ENCODE measurements at regions not wholly inside any gene's neighbourhood (a gene's known extent, or its start where the extent isn't known, plus 50 kb on each side); places are given as distances from the start of the nearest gene placed in this dataset.

DNA sequence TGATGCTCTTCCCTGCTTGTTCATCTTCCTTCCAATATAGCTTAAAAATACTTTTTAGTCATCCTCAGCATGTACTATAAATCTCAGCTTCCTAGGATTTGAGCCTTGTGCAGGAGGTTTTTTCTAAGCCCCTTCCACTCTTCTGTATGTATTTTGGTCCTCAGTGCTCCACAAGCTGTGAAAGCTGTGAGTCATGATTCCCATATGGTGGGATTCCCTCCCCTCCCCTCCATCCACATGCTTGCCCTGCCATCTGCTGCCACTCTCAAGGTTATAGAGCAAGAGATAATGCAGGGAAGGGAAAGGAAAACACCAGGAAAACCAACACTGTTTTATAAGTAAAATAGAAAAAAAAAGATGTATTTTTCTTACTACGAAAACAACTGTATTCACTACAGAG lies 58.5 kb upstream of the AP1S2 start:
- DNase-seq (no peak), ATAC-seq (no peak)
- TF ChIP-seq POLR2A (IDR thresholded peaks at IDR 0.05) = no peak
- TF ChIP-seq, protein P1, sequence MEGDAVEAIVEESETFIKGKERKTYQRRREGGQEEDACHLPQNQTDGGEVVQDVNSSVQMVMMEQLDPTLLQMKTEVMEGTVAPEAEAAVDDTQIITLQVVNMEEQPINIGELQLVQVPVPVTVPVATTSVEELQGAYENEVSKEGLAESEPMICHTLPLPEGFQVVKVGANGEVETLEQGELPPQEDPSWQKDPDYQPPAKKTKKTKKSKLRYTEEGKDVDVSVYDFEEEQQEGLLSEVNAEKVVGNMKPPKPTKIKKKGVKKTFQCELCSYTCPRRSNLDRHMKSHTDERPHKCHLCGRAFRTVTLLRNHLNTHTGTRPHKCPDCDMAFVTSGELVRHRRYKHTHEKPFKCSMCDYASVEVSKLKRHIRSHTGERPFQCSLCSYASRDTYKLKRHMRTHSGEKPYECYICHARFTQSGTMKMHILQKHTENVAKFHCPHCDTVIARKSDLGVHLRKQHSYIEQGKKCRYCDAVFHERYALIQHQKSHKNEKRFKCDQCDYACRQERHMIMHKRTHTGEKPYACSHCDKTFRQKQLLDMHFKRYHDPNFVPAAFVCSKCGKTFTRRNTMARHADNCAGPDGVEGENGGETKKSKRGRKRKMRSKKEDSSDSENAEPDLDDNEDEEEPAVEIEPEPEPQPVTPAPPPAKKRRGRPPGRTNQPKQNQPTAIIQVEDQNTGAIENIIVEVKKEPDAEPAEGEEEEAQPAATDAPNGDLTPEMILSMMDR (IDR thresholded peaks at IDR 0.05 in 4 of 5, conservative IDR thresholded peaks at IDR 0.05 in 1 of 5) = no peak
- intact Hi-C loops (cut with DNase I; ENCODE audit: low total_unique reads) = no loop called here
- Histone ChIP-seq H3K27me3 (no peaks in the 10 kb centered on the region), H3K36me3 (no peaks in the 10 kb centered on the region), H3K4me3 (no peak overlapping the region), H3K27ac (no peak overlapping the region), H3K4me1 (no peaks in the 10 kb centered on the region), H3K9me3 (no peaks in the 10 kb centered on the region)
- in situ Hi-C loops (cut with MboI; ENCODE audit: low sequenced_read_pairs in 4 of 4) = loop anchor here in 1 of 4 donors (25.0 kb wide), 1 partner anchor 101 kb away; no protein-coding TSS in a partner anchor

DNA sequence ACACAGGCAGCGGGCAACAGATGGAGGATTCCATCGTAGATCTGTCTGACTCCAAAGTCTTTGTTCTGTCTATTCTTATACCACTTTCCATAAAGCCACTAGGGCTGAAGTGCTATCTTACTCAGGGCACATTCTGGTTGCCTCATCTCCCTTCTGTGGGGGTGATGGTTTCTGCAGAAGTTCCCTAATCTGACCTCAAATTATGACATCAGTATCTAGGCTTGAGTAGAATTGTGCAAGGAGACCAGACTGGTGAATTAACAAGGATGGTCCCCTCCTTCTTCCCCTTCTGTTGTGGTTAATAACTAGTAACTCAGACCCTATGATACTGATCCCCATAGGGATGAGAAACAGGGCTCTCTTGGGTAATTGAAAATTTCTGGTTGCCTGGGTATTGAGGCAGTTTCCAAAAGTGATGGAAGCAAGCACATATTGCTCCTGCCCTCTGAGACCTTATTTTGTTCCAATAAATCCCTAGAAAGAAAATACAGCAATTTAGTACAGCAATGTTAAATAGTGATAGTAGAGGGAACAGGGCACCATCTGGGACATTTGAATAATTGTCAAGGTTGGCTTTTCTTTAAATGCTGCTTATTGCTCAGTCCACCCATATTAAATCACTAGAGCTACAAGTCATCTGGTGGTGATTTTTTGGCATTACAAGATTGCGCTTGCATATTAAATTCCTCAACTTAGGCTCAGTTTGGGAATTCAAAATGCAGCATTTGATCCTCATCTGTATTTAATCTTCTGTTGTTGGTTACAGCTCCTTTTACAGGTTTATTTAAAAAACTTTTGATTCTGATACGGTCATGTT lies 57.3 kb upstream of the AP1S2 start:
- in situ Hi-C loops (cut with MboI; ENCODE audit: low sequenced_read_pairs in 4 of 4) = loop anchor here in 1 of 4 donors (25.0 kb wide), 1 partner anchor 100 kb away; no protein-coding TSS in a partner anchor
- TF ChIP-seq POLR2A (IDR thresholded peaks at IDR 0.05) = no peak
- no peak overlapping the region for H3K4me3 ChIP-seq
- intact Hi-C loops (cut with DNase I; ENCODE audit: low total_unique reads) = no loop called here
- no peak overlapping the region for H3K27ac ChIP-seq
- no peaks in the 10 kb centered on the region for H3K9me3 ChIP-seq
- H3K4me1 ChIP-seq = no peaks in the 10 kb centered on the region
- no peaks in the 10 kb centered on the region for H3K27me3 ChIP-seq
- no peak for ATAC-seq
- no peak for DNase-seq
- no peaks in the 10 kb centered on the region for H3K36me3 ChIP-seq

DNA sequence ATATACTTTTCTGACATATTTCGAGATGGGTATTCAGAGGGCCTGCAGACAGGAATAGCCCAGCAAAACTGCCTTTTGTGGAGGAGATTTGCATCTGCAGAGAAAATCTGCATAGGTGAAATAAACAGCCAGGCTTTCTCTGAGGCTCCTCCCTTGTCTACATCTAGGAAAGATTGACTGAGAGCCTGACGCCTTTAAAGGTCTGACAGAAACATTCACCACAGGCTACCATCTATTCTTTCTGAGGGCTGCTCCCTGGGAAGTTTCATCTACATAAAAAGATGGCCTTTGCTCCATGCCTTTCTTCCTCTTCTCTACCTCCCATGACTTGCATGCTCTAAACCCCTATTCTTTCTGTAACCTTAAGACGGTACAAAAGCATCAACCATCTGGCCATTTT lies 55.0 kb upstream of the AP1S2 start:
- Histone ChIP-seq H3K4me3 (no peak overlapping the region), H3K9me3 (no peaks in the 10 kb centered on the region), H3K4me1 (peaks cover 0 to 2% of the 10 kb centered on the region in 2 donors), H3K27ac (no peak overlapping the region), H3K36me3 (no peaks in the 10 kb centered on the region), H3K27me3 (no peaks in the 10 kb centered on the region)
- DNase-seq (no peak), ATAC-seq (no peak)
- intact Hi-C loops (cut with DNase I; ENCODE audit: low total_unique reads) (no loop called here), in situ Hi-C loops (cut with MboI; ENCODE audit: low sequenced_read_pairs in 4 of 4) (loop anchor here in 1 of 4 donors (25.0 kb wide), 1 partner anchor 97 kb away; no protein-coding TSS in a partner anchor)
- TF ChIP-seq, protein P1 (IDR thresholded peaks at IDR 0.05 in 4 of 5, conservative IDR thresholded peaks at IDR 0.05 in 1 of 5) = no peak
- no peak for TF ChIP-seq POLR2A (IDR thresholded peaks at IDR 0.05)

DNA sequence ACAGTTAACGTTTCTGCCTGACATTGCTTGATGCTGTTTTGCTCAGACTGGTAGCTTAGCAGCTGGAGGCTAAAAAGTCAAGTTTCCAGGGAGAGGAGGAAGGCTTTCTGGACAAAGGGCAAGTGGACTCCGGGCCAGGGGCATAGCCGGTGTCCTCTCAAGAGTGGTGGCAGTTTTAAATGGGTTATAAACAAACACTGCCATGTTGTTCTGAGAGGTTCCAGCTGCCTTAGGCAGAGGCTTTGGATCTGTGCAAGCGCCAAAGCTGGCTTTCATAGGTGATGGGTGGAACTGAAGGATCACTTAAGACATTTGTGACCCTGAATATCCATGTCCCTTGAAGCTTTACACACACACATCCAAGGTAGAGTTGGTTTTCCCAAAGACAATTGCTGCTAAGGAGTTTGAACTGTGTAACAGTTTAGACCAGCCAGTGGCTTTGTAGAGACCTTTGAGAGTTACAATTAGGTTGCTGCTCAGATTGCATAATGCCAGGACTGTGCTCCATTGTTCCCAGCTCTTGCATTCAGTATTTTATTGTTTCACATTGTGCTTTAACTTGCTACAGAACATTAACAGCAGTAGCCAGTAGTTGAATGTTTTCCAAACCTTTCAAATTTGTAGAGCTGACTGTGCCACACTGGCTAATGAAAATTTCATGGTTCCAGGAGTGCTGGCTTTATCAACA lies 54.1 kb upstream of the AP1S2 start:
- Histone ChIP-seq H3K36me3 (no peaks in the 10 kb centered on the region), H3K4me1 (peaks cover 0 to 2% of the 10 kb centered on the region in 2 donors), H3K4me3 (no peak overlapping the region), H3K27ac (no peak overlapping the region), H3K9me3 (no peaks in the 10 kb centered on the region), H3K27me3 (no peaks in the 10 kb centered on the region)
- intact Hi-C loops (cut with DNase I; ENCODE audit: low total_unique reads) (no loop called here), in situ Hi-C loops (cut with MboI; ENCODE audit: low sequenced_read_pairs in 4 of 4) (loop anchor here in 1 of 4 donors (25.0 kb wide), 1 partner anchor 96 kb away; no protein-coding TSS in a partner anchor)
- DNase-seq (no peak), ATAC-seq (no peak)
- no peak for TF ChIP-seq POLR2A (IDR thresholded peaks at IDR 0.05)
- TF ChIP-seq, protein P1 (IDR thresholded peaks at IDR 0.05 in 4 of 5, conservative IDR thresholded peaks at IDR 0.05 in 1 of 5) = no peak

Measured in gastrocnemius medialis (tissue), 4 donors.